ENCODE measurements at regions not wholly inside any gene's neighbourhood (a gene's known extent, or its start where the extent isn't known, plus 50 kb on each side); places are given as distances from the start of the nearest gene placed in this dataset.

DNA sequence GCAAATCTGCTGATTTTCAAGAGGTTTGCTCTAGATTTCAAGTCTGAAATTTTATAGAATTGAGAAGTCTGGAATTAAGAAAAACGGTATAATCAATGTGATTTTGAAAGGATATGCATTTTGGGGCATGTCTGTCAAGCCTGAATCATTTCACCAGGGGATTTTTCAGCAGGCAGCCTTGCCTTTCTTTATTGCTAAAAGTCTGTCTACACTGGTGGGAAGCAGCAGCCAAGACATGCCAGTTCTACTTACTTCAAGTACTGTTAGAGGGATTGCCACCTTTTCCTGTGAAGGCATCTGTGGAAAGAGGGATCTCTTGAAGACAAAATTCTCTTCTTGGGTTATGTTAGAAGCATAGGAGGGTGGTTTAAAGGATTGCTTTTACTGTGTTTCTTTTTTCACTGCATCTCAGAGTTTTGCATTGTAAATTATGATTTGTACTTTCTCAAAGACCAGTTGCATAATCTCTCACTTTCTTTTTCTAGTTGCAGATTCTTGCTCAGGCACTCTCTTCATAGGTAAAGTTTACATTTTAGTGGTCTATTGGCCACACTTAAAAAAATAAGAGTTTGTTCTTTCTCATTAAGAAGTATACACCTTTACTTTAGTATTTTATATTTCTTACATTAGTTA lies 837.0 kb downstream of the GALC start:
- ChIA-PET POLR2A (no interaction called here), CTCF (no interaction called here)
- no peaks in the 10 kb centered on the region for H3K27me3 ChIP-seq (ENCODE audit: control insufficient read depth in 1 of 2, insufficient read depth in 2 of 2, low read length in 2 of 2)
- no peak overlapping the region for H3K4me3 ChIP-seq (ENCODE audit: low read length)
- Mint-ChIP-seq H3K36me3 (ENCODE audit: low read depth) (no peaks in the 10 kb centered on the region), H3K27ac (no peak overlapping the region), H3K27me3 (no peaks in the 10 kb centered on the region), H3K4me3 (no peak overlapping the region), H3K9me3 (peaks cover 7% of the 10 kb centered on the region), H3K4me1 (ENCODE audit: low read depth) (no peaks in the 10 kb centered on the region)
- H3K36me3 ChIP-seq (ENCODE audit: insufficient read depth, low read length), result no peaks in the 10 kb centered on the region
- peaks cover 0 to 12% of the 10 kb centered on the region in 2 experiments for H3K9me3 ChIP-seq (ENCODE audit: control insufficient read depth in 1 of 2, insufficient read depth in 1 of 2, low read length in 2 of 2)
- no peak overlapping the region for H3K27ac ChIP-seq (ENCODE audit: low read depth in 1 of 2, low read length in 2 of 2)
- no peaks in the 10 kb centered on the region for H3K4me1 ChIP-seq (ENCODE audit: insufficient read depth, low read length)
- ATAC-seq (ENCODE audit: poor library complexity) (no peak), DNase-seq (no peak)
- intact Hi-C loops (cut with DNase I, micrococcal nuclease), result no loop called here
- TF ChIP-seq, protein P1, sequence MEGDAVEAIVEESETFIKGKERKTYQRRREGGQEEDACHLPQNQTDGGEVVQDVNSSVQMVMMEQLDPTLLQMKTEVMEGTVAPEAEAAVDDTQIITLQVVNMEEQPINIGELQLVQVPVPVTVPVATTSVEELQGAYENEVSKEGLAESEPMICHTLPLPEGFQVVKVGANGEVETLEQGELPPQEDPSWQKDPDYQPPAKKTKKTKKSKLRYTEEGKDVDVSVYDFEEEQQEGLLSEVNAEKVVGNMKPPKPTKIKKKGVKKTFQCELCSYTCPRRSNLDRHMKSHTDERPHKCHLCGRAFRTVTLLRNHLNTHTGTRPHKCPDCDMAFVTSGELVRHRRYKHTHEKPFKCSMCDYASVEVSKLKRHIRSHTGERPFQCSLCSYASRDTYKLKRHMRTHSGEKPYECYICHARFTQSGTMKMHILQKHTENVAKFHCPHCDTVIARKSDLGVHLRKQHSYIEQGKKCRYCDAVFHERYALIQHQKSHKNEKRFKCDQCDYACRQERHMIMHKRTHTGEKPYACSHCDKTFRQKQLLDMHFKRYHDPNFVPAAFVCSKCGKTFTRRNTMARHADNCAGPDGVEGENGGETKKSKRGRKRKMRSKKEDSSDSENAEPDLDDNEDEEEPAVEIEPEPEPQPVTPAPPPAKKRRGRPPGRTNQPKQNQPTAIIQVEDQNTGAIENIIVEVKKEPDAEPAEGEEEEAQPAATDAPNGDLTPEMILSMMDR (IDR thresholded peaks at IDR 0.05), result no peak

DNA sequence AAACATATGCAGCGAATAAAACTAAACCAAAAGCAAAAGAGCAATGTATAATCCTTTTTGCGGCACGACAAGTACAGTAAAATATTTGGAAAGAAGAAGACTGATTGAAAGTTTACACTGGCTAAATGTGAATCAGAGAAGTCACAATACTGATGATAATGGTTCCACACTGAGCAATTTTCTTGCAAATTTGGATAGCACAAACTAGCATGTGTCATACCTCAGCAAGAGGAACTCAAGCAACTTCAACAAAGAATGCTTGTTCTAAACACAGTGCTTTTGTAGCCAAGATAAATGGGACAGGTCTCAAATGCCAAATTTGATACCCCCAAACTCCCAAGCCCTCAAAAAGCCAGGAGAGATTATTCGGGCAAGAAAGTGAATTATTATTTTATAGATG lies 839.1 kb downstream of the GALC start:
- peaks cover 0 to 12% of the 10 kb centered on the region in 2 experiments for H3K9me3 ChIP-seq (ENCODE audit: control insufficient read depth in 1 of 2, insufficient read depth in 1 of 2, low read length in 2 of 2)
- no peaks in the 10 kb centered on the region for H3K4me1 Mint-ChIP-seq (ENCODE audit: low read depth)
- ATAC-seq (ENCODE audit: poor library complexity) (no peak), DNase-seq (no peak)
- intact Hi-C loops (cut with DNase I, micrococcal nuclease), result no loop called here
- H3K27me3 ChIP-seq (ENCODE audit: control insufficient read depth in 1 of 2, insufficient read depth in 2 of 2, low read length in 2 of 2), result no peaks in the 10 kb centered on the region
- H3K9me3 Mint-ChIP-seq, result peaks cover 7% of the 10 kb centered on the region
- H3K27ac ChIP-seq (ENCODE audit: low read depth in 1 of 2, low read length in 2 of 2), result no peak overlapping the region
- H3K27me3 Mint-ChIP-seq, result no peaks in the 10 kb centered on the region
- CTCF ChIA-PET, result no interaction called here
- no peak overlapping the region for H3K4me3 Mint-ChIP-seq
- no peaks in the 10 kb centered on the region for H3K36me3 Mint-ChIP-seq (ENCODE audit: low read depth)
- H3K4me3 ChIP-seq (ENCODE audit: low read length), result no peak overlapping the region
- no peaks in the 10 kb centered on the region for H3K4me1 ChIP-seq (ENCODE audit: insufficient read depth, low read length)
- H3K36me3 ChIP-seq (ENCODE audit: insufficient read depth, low read length), result no peaks in the 10 kb centered on the region
- no peak overlapping the region for H3K27ac Mint-ChIP-seq
- POLR2A ChIA-PET, result no interaction called here
- TF ChIP-seq, protein P1 (IDR thresholded peaks at IDR 0.05), result no peak

- peaks cover 7% of the 10 kb centered on the region for H3K9me3 Mint-ChIP-seq
- ChIA-PET POLR2A (no interaction called here), CTCF (no interaction called here)
- intact Hi-C loops (cut with DNase I, micrococcal nuclease), result no loop called here
- no peaks in the 10 kb centered on the region for H3K27me3 ChIP-seq (ENCODE audit: control insufficient read depth in 1 of 2, insufficient read depth in 2 of 2, low read length in 2 of 2)
- ATAC-seq (ENCODE audit: poor library complexity) (no peak), DNase-seq (no peak)
- TF ChIP-seq, protein P1 (IDR thresholded peaks at IDR 0.05), result no peak
- no peaks in the 10 kb centered on the region for H3K36me3 Mint-ChIP-seq (ENCODE audit: low read depth)
- H3K4me1 Mint-ChIP-seq (ENCODE audit: low read depth), result no peaks in the 10 kb centered on the region
- H3K4me3 Mint-ChIP-seq, result no peak overlapping the region
- peaks cover 0 to 8% of the 10 kb centered on the region in 2 experiments for H3K9me3 ChIP-seq (ENCODE audit: control insufficient read depth in 1 of 2, insufficient read depth in 1 of 2, low read length in 2 of 2)
- no peak overlapping the region for H3K27ac Mint-ChIP-seq
- no peak overlapping the region for H3K27ac ChIP-seq (ENCODE audit: low read depth in 1 of 2, low read length in 2 of 2)
- H3K4me3 ChIP-seq (ENCODE audit: low read length), result no peak overlapping the region
- no peaks in the 10 kb centered on the region for H3K27me3 Mint-ChIP-seq
- no peaks in the 10 kb centered on the region for H3K36me3 ChIP-seq (ENCODE audit: insufficient read depth, low read length)
- H3K4me1 ChIP-seq (ENCODE audit: insufficient read depth, low read length), result no peaks in the 10 kb centered on the region
These were observed 839.6 kb downstream of the GALC start for GRCh38 chr14:87153391-87153790.
